Neuron (in vitro differentiated cells): ENCODE measurements at regions not wholly inside any gene's neighbourhood (a gene's known extent, or its start where the extent isn't known, plus 50 kb on each side); places are given as distances from the start of the nearest gene placed in this dataset.

Source experiments
- H2AFZ ChIP-seq: one replicate; pipeline ENCODE4 v1.6.1; 2013; ENCODE audit warnings: low read depth, mild to moderate bottlenecking, inconsistent platforms, low read length, moderate library complexity
- H3K27me3 ChIP-seq: one replicate; pipeline ENCODE4 v1.6.1; 2013; ENCODE audit warnings: low read length; ENCODE audit not compliant: insufficient read depth
- H3K36me3 ChIP-seq: one replicate; pipeline ENCODE4 v1.6.1; 2013; ENCODE audit warnings: low read length; ENCODE audit not compliant: insufficient read depth
- H3K4me1 ChIP-seq: one replicate; pipeline ENCODE4 v1.6.1; 2013; ENCODE audit warnings: low read length; ENCODE audit not compliant: insufficient read depth
- H3K4me3 ChIP-seq: 2 replicates; pipeline ENCODE4 v1.5.1; 2013; ENCODE audit warnings: mild to moderate bottlenecking, low read length, moderate library complexity
- H3K9me3 ChIP-seq: one replicate; pipeline ENCODE4 v1.6.1; 2013; ENCODE audit warnings: low read length

DNA sequence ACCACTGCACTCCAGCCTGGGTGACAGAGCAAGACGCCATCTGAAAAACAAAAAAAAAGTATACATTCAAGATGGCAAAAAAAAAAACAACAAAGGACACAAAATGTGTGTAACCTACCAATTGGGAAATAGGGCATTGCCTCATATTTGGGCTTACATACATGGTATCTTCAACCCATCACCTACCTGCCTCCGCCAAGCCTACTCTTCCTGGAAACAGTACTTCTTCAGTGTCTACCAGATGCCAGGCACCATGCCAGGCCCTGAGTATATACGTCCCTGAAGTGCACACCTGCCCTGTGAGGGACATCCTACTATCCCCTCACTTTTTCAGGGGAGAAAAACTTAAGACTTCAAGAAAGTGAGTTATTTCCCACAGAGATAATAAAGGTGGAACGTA is 160.2 kb downstream of the TOMM20 start:
- H3K4me1 ChIP-seq, result peaks cover 21% of the 10 kb centered on the region

DNA sequence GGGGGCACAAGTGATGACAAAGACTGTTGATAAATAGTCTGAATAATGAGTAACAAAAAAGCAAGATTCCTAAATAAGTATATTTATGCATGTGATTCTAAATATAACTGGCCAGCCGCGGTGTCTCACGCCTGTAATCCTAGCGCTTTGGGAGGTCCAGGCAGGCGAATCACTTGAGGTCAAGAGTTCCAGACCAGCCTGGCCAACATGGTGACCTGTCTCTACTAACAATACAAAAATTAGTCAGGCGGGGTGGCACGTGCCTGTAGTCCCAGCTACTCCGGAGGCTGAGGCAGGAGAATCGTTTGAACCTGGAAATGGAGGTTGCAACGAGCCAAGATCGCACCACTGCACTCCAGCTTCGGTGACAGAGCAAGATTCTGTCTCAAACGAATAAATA is 161.5 kb downstream of the TOMM20 start:
- Histone ChIP-seq H3K27me3 (no peaks in the 10 kb centered on the region), H3K4me3 (no peak overlapping the region), H3K9me3 (no peaks in the 10 kb centered on the region), H3K36me3 (no peaks in the 10 kb centered on the region), H2AFZ (no peak overlapping the region), H3K4me1 (peaks cover 29% of the 10 kb centered on the region)

More for the DNA sequence above, 160.2 kb downstream of the TOMM20 start:
- Histone ChIP-seq H3K4me3 (no peak overlapping the region), H3K27me3 (no peaks in the 10 kb centered on the region), H3K9me3 (no peaks in the 10 kb centered on the region), H2AFZ (no peak overlapping the region), H3K36me3 (no peaks in the 10 kb centered on the region)

DNA sequence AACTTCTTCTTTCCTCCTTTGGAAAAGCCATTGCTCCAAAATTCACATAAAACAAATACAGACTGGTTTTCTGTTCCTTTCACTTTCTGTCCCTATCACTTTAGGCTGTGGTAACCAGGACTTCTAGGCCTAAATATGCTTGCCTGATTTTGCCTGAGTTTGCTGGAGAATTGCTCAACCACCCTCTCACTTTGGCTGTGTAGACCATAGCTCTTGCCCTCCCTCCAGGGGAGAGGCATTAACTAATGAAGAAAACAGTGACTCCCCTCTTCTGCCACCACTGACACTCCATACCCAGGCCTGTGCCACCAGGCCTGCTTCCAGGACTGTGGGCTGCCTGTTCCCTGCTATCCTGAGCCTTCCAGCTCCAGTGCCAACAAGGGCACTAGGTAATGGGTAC is 163.5 kb downstream of the TOMM20 start:
- no peaks in the 10 kb centered on the region for H3K9me3 ChIP-seq
- H3K4me3 ChIP-seq, result no peak overlapping the region
- H2AFZ ChIP-seq, result no peak overlapping the region
- no peaks in the 10 kb centered on the region for H3K36me3 ChIP-seq
- no peaks in the 10 kb centered on the region for H3K27me3 ChIP-seq
- H3K4me1 ChIP-seq, result peaks cover 15% of the 10 kb centered on the region

DNA sequence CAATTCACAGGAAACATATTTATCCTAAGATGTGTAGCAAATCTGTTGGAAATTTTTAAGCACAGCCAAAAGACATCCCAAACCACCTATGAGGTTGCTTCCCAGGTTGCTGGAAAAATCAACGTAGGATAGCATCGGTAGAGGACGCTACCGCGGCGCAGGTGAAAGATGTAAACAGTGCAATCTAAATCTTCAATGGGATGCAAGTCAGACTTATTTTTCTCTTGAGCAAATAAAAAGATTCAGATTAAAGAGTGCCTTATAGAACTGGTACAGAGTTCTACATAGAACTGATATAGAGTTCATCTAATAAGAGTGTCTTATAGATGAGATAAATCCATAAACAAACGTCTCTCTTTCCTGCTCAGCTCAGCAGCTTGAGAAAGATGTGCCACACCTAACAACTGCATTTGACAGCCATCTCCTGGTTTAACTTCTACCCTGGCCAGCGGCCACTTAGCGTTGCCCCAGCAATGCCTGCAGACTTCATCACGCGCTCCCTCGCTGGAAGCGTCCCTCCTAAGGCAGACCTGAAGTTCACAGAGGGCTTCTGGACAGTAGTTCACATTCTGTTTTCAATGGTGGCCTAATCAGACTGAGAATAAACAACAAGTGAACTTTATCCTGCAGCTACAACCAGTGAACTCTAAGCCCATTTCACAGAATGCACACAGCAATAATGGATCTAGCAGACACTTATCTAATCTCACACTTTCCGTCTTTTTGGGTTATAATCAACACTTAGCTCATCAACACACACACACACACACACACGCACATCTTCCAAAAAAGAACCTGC is 164.5 kb downstream of the TOMM20 start:
- no peaks in the 10 kb centered on the region for H3K36me3 ChIP-seq
- H3K9me3 ChIP-seq, result no peaks in the 10 kb centered on the region
- peak overlapping the region; percentile 9 for H2AFZ ChIP-seq
- H3K27me3 ChIP-seq, result no peaks in the 10 kb centered on the region
- no peak overlapping the region for H3K4me3 ChIP-seq
- H3K4me1 ChIP-seq, result peaks cover 13% of the 10 kb centered on the region

DNA sequence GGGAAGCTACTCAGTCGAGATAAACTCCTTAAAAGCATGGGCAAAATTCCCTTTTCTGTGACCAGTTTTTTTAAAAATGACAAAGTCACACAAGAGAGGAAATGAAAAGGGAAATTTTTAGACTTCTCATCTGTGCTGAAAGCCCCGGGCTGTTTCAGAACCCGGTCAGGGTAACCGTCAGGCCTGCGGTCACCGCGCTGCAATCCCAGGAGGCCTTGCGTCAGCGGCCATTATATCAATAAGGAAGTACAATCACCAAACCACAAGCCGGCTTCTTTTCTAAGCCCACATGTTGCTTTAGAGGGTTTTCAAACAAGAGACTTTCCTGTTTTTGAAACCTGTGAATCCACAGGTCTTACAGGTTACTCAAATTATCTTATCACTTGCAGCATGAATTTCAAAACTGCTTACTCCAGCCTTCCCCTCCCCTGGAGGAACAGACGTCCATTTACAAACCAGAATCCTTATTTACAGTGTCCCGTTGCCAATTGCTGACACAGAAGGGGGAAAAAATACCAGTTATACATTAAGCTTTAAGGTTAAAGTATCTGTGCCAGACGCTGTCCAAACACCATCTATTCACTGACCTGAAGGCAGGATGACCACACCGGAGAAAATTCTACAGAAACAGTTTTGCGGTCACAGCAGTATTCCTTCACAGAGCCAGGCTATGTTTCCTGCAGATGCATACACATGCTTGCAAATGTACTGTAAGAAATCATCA is 165.3 kb downstream of the TOMM20 start:
- Histone ChIP-seq H3K4me3 (no peak overlapping the region), H2AFZ (peak overlapping the region; percentile 9), H3K36me3 (no peaks in the 10 kb centered on the region), H3K4me1 (peaks cover 13% of the 10 kb centered on the region), H3K27me3 (no peaks in the 10 kb centered on the region), H3K9me3 (no peaks in the 10 kb centered on the region)

DNA sequence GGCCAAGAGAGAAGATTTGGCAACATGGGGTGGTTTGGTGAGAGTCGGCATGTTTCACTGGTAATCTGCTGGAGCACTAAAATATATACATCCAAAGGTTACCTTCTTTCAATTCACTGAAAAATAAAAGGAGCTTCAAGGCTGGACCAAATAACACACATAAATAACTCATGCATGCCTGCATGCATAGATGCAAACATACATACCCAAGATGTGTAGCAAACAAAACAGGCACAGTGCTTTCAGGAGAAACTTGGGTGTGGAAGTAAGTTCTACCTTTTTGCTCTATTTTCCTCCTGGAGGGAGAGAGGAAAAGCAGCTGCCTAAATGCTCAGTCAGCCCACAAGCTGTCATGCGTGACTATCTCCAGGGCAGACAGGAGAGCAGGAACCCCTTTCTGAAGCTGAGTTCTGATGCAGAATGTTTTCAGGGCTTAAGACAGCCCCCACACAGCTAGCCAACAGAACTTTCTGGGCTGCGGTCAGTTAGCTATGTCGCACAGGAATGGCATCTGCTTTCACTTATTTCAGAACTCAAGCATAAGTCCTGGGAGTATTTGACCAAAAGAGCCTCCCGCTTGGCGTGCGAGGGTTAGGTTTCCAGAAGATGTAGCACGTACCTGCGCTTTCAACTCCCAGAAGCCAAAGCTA is 166.2 kb downstream of the TOMM20 start:
- no peak overlapping the region for H3K4me3 ChIP-seq
- peaks cover 22% of the 10 kb centered on the region for H3K4me1 ChIP-seq

DNA sequence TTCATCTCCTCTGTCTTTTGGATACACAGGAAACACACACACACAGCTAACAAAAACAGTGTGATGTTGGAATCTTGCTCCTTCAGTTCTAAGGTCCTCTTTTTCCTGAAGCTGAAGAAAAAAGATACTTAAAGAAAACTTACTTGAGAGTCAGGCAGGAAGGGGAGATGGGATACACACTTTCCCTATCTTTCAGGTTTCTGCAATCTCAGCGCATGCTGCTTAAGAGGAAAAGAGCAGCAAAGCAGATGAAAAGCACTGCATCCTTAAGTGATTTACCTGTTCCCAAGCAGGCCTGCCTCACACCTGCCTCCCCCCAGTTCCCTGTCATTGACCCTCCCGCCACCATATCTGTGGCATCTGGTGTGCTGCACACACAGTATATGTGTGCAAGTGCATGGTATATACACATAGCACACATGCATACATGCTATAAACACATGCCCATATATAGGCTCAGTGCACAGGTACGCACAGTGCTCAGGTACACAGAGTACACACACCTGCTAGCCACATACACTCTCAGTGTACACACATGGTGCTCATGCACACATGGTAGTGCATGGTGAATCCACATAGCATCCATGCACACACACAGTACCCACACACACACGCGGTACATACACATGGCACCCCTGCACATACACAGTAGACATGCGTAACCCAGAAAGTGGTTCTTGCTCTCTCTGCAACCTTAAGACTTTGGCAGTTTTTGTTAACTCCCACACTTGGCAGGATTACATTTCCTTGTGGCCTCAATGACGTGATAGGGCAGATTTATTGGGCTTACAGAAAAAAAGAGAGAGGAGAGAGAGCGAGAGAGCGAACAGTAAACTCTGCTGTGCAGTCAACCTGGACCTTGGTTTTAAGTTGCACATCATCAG is 166.9 kb downstream of the TOMM20 start:
- H3K4me1 ChIP-seq, result peaks cover 30% of the 10 kb centered on the region
- H3K4me3 ChIP-seq, result no peak overlapping the region
- no peaks in the 10 kb centered on the region for H3K9me3 ChIP-seq
- no peak overlapping the region for H2AFZ ChIP-seq
- no peaks in the 10 kb centered on the region for H3K36me3 ChIP-seq
- H3K27me3 ChIP-seq, result no peaks in the 10 kb centered on the region

More for the DNA sequence above, 166.2 kb downstream of the TOMM20 start:
- no peak overlapping the region for H2AFZ ChIP-seq
- no peaks in the 10 kb centered on the region for H3K36me3 ChIP-seq
- no peaks in the 10 kb centered on the region for H3K27me3 ChIP-seq
- H3K9me3 ChIP-seq, result no peaks in the 10 kb centered on the region

DNA sequence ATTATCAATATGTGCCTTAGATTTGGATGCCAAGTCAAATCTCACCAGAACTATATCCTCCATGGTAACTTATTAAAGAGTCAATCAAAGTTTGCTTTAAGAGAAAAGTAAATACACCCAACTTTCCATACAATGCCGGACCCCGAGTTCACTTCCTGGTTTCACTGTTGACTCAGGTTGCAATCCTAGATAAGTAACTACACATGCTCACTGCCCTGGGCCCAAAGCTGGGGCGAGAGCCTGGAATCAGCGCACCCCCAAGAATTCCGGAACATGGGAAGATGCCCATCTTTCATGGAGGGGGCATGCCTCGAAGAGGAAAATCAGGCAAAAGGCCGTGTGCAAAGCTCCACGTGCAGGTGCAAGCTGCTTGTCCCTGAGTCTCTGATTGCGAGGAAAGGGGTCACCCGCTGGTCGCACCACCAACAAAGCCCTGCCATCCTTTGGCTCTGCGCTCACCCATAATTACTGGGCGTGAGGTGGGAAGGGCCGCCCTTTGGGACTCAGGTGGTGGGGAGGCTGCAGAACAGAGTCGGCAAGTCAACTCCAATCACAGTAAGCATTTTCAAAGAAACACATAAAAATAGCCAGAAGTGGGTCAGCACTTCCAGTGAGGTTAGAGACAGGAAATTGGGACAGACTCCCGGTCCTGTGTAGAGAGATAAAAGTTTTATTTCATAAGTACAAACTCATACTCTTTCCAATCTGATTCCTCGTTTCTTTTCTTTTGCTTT is 167.7 kb downstream of the TOMM20 start:
- Histone ChIP-seq H3K4me1 (peaks cover 37% of the 10 kb centered on the region), H2AFZ (no peak overlapping the region), H3K36me3 (no peaks in the 10 kb centered on the region), H3K27me3 (no peaks in the 10 kb centered on the region), H3K9me3 (no peaks in the 10 kb centered on the region), H3K4me3 (no peak overlapping the region)

DNA sequence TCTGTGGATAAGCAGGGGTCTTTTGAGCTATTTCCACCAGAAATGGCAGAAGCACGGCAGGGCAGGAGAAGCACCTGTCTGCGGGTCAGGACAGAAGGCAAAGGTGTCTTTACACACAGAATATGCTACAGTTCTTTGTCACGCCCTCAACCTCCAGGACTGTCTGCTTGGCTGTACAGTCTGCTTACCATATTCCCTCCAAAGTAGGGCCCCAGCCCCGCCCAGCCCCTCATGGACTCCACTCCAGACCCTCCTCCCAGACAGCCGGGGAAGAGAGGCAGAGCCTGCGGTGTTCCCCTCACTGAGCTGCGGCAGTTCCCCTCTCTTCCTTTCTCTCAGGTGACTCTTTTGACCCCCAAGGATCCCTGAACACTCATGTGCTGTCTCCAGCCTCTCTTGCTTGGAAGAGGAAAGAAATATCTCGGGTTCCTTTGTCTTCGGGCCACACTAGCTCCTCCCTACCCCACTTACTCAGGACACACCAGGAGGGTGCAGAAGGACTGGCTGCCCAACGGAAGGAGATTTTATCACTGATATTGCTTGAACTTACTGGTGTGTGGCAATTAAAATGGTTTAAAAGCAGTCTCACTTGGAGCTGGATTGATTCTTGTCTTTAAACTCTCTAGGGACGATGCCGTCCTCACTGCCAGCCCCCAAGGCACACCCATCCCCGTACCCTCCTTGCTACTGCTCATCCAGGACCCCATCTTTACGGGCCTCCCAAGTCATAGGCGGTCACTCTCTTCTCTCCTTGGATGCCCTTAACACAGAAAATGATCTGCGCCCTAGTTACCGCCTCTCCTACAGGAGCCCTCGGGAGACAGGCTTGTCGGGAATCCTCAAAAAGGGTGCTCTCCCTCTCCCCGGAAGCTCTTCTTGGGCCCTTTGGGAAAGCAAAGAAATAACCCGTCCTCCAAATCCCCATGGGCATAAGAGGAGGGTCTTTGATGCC is 169.7 kb downstream of the TOMM20 start:
- no peak overlapping the region for H3K4me3 ChIP-seq
- H3K9me3 ChIP-seq, result no peaks in the 10 kb centered on the region
- H3K4me1 ChIP-seq, result peaks cover 56% of the 10 kb centered on the region
- no peak overlapping the region for H2AFZ ChIP-seq
- H3K36me3 ChIP-seq, result no peaks in the 10 kb centered on the region
- no peaks in the 10 kb centered on the region for H3K27me3 ChIP-seq

DNA sequence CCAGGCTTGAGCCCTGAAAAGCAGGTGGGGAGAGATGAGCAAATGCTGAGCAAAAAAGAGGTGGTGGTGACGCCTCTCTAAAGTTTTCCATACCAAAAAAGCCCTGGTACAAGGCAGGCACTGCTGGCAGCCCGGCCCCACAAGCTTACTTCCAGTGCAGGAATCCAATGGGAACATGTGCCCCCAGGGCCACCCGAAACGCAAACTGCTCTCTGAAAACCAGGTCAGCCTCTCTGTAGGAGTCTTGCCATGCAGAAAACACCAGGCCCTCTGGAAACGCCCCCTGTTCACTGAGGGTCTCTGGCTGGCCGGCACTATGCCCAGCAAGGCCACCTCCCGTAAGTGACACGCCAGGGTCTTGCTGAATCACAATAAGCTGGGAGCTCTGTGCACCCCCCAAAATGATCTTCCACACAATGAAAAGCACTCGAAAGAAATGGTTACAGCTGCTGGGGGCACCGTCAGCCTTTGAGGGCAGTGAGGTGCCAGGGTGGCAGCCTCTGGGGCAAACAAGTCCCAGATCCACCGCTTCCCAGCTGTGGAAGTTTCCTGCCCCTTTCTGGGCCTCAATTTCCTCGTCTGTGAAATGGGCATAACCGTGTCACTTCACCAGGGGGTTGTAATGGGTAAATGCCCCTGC is 170.5 kb downstream of the TOMM20 start:
- Histone ChIP-seq H3K4me1 (peaks cover 59% of the 10 kb centered on the region), H3K9me3 (no peaks in the 10 kb centered on the region), H3K4me3 (peak overlapping the region; percentile 20), H3K27me3 (no peaks in the 10 kb centered on the region), H2AFZ (peak overlapping the region; percentile 43), H3K36me3 (no peaks in the 10 kb centered on the region)
